CD4-positive, alpha-beta T cell (primary cell): ENCODE measurements at regions not wholly inside any gene's neighbourhood (a gene's known extent, or its start where the extent isn't known, plus 50 kb on each side); places are given as distances from the start of the nearest gene placed in this dataset.

Experiments
- ATAC-seq: fragments of 200-7000 bp; cut with Tn5 transposase; one replicate; pipeline ENCODE4 v1.10.0; 2022; ENCODE audit warnings: mild to moderate bottlenecking; ENCODE audit not compliant: poor library complexity
- CTCF ChIA-PET: fragments of 350-600 bp; sonication (Branson Sonifier 250); formaldehyde crosslinking; loops from one replicate; lab custom pipeline; 2021; ENCODE audit warnings: antibody characterized with exemption, inconsistent platforms; lab: Charles Lee
- POLR2A ChIA-PET: fragments of 350-600 bp; sonication (Branson Sonifier 250); formaldehyde crosslinking; loops from one replicate; lab custom pipeline; 2021; ENCODE audit warnings: antibody characterized with exemption, inconsistent platforms; lab: Charles Lee
- DNase-seq, 14 experiments: peaks; one replicate each; pipeline ENCODE4 v3.0.0-alpha.2; 2013 to 2020; ENCODE audit warnings: mixed read lengths in 2 of 14
- H3K27ac ChIP-seq, 2 donors: one replicate each; pipeline versions ENCODE4 v1.5.1 to v1.7.0; 2013; ENCODE audit warnings: low read length in 2 of 2, low read depth in 1 of 2, mild to moderate bottlenecking in 1 of 2
- H3K27me3 ChIP-seq, 2 experiments: 1 replicate in 1 of 2; 2 replicates in 1 of 2; pipeline versions ENCODE4 v1.6.1 to v1.7.0; 2013; ENCODE audit warnings: low read length in 2 of 2, control low read depth in 1 of 2, mild to moderate bottlenecking in 1 of 2, moderate library complexity in 1 of 2; ENCODE audit not compliant: insufficient read depth in 2 of 2, control insufficient read depth in 1 of 2
- H3K36me3 ChIP-seq: one replicate; pipeline ENCODE4 v1.6.1; 2013; ENCODE audit warnings: low read length, control low read depth; ENCODE audit not compliant: insufficient read depth
- H3K4me1 ChIP-seq: one replicate; pipeline ENCODE4 v1.6.1; 2013; ENCODE audit warnings: low read length, control low read depth; ENCODE audit not compliant: insufficient read depth
- H3K4me3 ChIP-seq: one replicate; pipeline ENCODE4 v1.5.1; 2013; ENCODE audit warnings: mild to moderate bottlenecking, low read length, moderate library complexity
- H3K9me3 ChIP-seq, 2 experiments: 1 replicate in 1 of 2; 2 replicates in 1 of 2; pipeline versions ENCODE4 v1.6.1 to v1.7.0; 2013; ENCODE audit warnings: low read length in 2 of 2, mild to moderate bottlenecking in 2 of 2, control low read depth in 1 of 2, moderate library complexity in 1 of 2; ENCODE audit not compliant: control insufficient read depth in 1 of 2, insufficient read depth in 1 of 2
- H3K27ac Mint-ChIP-seq: one replicate; pipeline ENCODE4 v1.8.0; 2020; ENCODE audit warnings: mixed read lengths
- H3K27me3 Mint-ChIP-seq: one replicate; pipeline ENCODE4 v1.8.0; 2021; ENCODE audit warnings: mixed read lengths
- H3K36me3 Mint-ChIP-seq: one replicate; pipeline ENCODE4 v1.8.0; 2021; ENCODE audit warnings: low read depth, mixed read lengths
- H3K4me1 Mint-ChIP-seq: one replicate; pipeline ENCODE4 v1.8.0; 2021; ENCODE audit warnings: low read depth, mixed read lengths
- H3K4me3 Mint-ChIP-seq: one replicate; pipeline ENCODE4 v1.8.0; 2020; ENCODE audit warnings: mild to moderate bottlenecking, mixed read lengths
- H3K9me3 Mint-ChIP-seq: one replicate; pipeline ENCODE4 v1.8.0; 2020; ENCODE audit warnings: mixed read lengths
- intact Hi-C, 2 experiments: fragments of 100-400 bp; cut with DNase I in 1 of 2; cut with micrococcal nuclease in 1 of 2; formaldehyde crosslinking; loops; one replicate each; pipeline versions ENCODE4 v1.15.1 to v1.9.0; 2023 to 2025; cut with DNase I, micrococcal nuclease
- TF ChIP-seq, protein P1 (sequence below): fragments of 200-600 bp; IDR thresholded peaks from one replicate; pipeline ENCODE4 v1.8.0; 2022; ENCODE audit warnings: antibody characterized with exemption, mild to moderate bottlenecking

DNA sequence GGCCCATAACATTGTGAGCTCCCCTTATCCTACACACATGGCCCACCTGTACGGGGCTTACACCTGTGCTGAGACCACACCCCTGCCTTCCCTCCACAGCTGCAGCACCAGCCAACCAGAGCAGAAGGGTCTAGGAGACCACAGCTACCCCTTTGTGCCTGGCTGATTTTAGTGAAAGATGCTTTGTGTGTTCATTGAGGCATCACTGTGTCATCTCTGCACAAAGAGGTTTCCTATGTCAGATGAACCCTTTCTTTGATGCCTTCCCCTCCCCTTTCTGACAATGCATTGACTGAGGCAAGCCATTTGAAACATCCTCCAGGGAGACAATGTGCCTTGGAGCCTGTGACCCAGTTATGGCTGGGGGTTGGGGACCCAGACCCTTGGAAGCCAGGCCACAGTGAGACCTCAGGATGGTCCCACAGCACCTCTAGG is 54.9 kb upstream of the SLC7A14 start:
- H3K9me3 Mint-ChIP-seq, result no peaks in the 10 kb centered on the region
- DNase-seq, result no peak
- no peak for ATAC-seq
- H3K4me1 Mint-ChIP-seq, result no peaks in the 10 kb centered on the region
- no peaks in the 10 kb centered on the region for H3K4me1 ChIP-seq
- CTCF ChIA-PET, result no interaction called here
- POLR2A ChIA-PET, result no interaction called here
- H3K27ac Mint-ChIP-seq, result no peak overlapping the region
- no peaks in the 10 kb centered on the region for H3K9me3 ChIP-seq
- H3K27me3 Mint-ChIP-seq, result no peaks in the 10 kb centered on the region
- H3K4me3 ChIP-seq, result no peak overlapping the region
- peaks cover 0 to 2% of the 10 kb centered on the region in 2 experiments for H3K27me3 ChIP-seq
- H3K27ac ChIP-seq, result no peak overlapping the region
- no peak overlapping the region for H3K4me3 Mint-ChIP-seq
- no peaks in the 10 kb centered on the region for H3K36me3 ChIP-seq
- intact Hi-C loops, result no loop called here
- TF ChIP-seq, protein P1, sequence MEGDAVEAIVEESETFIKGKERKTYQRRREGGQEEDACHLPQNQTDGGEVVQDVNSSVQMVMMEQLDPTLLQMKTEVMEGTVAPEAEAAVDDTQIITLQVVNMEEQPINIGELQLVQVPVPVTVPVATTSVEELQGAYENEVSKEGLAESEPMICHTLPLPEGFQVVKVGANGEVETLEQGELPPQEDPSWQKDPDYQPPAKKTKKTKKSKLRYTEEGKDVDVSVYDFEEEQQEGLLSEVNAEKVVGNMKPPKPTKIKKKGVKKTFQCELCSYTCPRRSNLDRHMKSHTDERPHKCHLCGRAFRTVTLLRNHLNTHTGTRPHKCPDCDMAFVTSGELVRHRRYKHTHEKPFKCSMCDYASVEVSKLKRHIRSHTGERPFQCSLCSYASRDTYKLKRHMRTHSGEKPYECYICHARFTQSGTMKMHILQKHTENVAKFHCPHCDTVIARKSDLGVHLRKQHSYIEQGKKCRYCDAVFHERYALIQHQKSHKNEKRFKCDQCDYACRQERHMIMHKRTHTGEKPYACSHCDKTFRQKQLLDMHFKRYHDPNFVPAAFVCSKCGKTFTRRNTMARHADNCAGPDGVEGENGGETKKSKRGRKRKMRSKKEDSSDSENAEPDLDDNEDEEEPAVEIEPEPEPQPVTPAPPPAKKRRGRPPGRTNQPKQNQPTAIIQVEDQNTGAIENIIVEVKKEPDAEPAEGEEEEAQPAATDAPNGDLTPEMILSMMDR, result no peak
- no peaks in the 10 kb centered on the region for H3K36me3 Mint-ChIP-seq

DNA sequence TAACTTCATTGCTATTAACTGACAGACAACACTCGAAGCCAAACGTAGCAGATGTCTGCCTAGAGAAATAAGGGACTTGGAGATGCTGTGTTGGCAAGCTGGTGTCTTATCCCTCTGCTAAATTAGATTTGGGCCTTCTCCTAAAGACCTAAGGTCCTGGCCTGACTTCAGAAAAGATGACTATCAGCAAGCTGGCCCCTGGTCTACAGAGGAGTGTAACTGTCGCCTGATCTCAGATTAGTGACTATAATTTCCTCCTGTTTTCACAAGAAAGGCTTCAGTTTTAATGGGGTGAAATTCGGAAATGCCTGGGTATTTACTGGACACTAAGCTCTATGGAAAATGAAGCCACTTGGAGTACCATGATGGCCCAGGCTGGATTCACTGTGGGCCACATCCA is 53.1 kb upstream of the SLC7A14 start:
- no peaks in the 10 kb centered on the region for H3K36me3 Mint-ChIP-seq
- no peak overlapping the region for H3K27ac Mint-ChIP-seq
- no peaks in the 10 kb centered on the region for H3K4me1 Mint-ChIP-seq
- no peak for ATAC-seq
- no peaks in the 10 kb centered on the region for H3K9me3 ChIP-seq
- CTCF ChIA-PET, result no interaction called here
- H3K4me1 ChIP-seq, result no peaks in the 10 kb centered on the region
- no peak for DNase-seq
- peaks cover 0 to 2% of the 10 kb centered on the region in 2 experiments for H3K27me3 ChIP-seq
- POLR2A ChIA-PET, result no interaction called here
- no peaks in the 10 kb centered on the region for H3K36me3 ChIP-seq
- H3K27ac ChIP-seq, result no peak overlapping the region
- TF ChIP-seq, protein P1, result no peak
- H3K9me3 Mint-ChIP-seq, result no peaks in the 10 kb centered on the region
- no peak overlapping the region for H3K4me3 Mint-ChIP-seq
- intact Hi-C loops, result no loop called here
- H3K27me3 Mint-ChIP-seq, result peaks cover 7% of the 10 kb centered on the region
- no peak overlapping the region for H3K4me3 ChIP-seq

GRCh38 chr3:170637306-170637705 is 51.4 kb upstream of the SLC7A14 start:
- ATAC-seq (no peak), DNase-seq (no peak)
- H3K4me3 Mint-ChIP-seq, result no peak overlapping the region
- H3K27ac Mint-ChIP-seq, result no peak overlapping the region
- no peaks in the 10 kb centered on the region for H3K4me1 ChIP-seq
- H3K36me3 Mint-ChIP-seq, result no peaks in the 10 kb centered on the region
- H3K9me3 Mint-ChIP-seq, result no peaks in the 10 kb centered on the region
- TF ChIP-seq, protein P1, result no peak
- no peaks in the 10 kb centered on the region for H3K36me3 ChIP-seq
- peaks cover 14% of the 10 kb centered on the region for H3K27me3 Mint-ChIP-seq
- ChIA-PET CTCF (no interaction called here), POLR2A (no interaction called here)
- intact Hi-C loops, result no loop called here
- H3K4me3 ChIP-seq, result no peak overlapping the region
- H3K4me1 Mint-ChIP-seq, result no peaks in the 10 kb centered on the region
- peaks cover 0 to 4% of the 10 kb centered on the region in 2 experiments for H3K27me3 ChIP-seq
- no peak overlapping the region for H3K27ac ChIP-seq
- no peaks in the 10 kb centered on the region for H3K9me3 ChIP-seq
